ENCODE measurements at regions not wholly inside any gene's neighbourhood (a gene's known extent, or its start where the extent isn't known, plus 50 kb on each side); places are given as distances from the start of the nearest gene placed in this dataset.

GRCh38 chr16:77657016-77657415 is 65.3 kb upstream of the NUDT7 start (continued):
- peak; percentile 99 for TF ChIP-seq MAFK (IDR thresholded peaks at IDR 0.05; ENCODE audit: low read depth, low read length)
- TF ChIP-seq SIRT6 (IDR thresholded peaks at IDR 0.05; ENCODE audit: low read length) = no peak
- TF ChIP-seq SAP30 (IDR thresholded peaks at IDR 0.05; ENCODE audit: insufficient read depth, insufficient replicate concordance, low read length) = no peak
- TF ChIP-seq RAD21 (IDR thresholded peaks at IDR 0.05 in 1 of 2, conservative IDR thresholded peaks at IDR 0.05 in 1 of 2; ENCODE audit: low read depth in 2 of 2, low read length in 2 of 2) = peak in 1 of 2 experiments; percentile 9; a peak in 2 of 4 replicates
- TF ChIP-seq BACH1 (IDR thresholded peaks at IDR 0.05; ENCODE audit: low read length) = peak; percentile 99
- no peak for TF ChIP-seq PHF8 (conservative IDR thresholded peaks at IDR 0.05; ENCODE audit: low read depth, low read length)

Measured in H1 (cell line).